ENCODE measurements at regions not wholly inside any gene's neighbourhood (a gene's known extent, or its start where the extent isn't known, plus 50 kb on each side); places are given as distances from the start of the nearest gene placed in this dataset.

- no peaks in the 10 kb centered on the region for H3K27me3 ChIP-seq (ENCODE audit: insufficient read depth, low read length)
- peaks cover 44% of the 10 kb centered on the region for H3K4me1 ChIP-seq (ENCODE audit: insufficient read depth, low read length)
- H3K9me3 ChIP-seq (ENCODE audit: low read length), result no peaks in the 10 kb centered on the region
- H3K4me3 ChIP-seq (ENCODE audit: low read length), result no peak overlapping the region
- H3K36me3 ChIP-seq (ENCODE audit: insufficient read depth, low read length), result no peaks in the 10 kb centered on the region
- H2AFZ ChIP-seq (ENCODE audit: low read depth, low read length), result no peak overlapping the region
Observed at GRCh38 chr12:131352296-131352900, 358.5 kb upstream of the SFSWAP start.

DNA sequence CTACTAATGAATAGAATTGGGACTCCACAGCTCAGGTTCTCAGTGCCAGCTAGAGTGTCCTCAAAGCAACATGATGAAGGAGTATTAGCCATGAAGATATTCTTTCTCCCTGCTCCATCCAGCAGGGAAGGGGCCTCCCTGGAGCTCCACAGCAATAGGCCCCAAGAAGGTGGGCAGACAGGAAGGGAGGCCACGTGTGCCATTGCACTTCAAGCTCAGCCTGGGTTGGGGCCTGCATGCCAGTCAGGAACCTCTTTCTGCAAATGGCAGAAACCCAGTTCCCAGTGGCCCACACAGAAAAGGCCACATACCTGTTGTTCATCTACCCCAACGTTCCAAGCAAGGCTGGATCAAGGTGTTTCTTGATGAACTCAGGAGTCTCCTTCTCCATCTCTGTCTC, 357.5 kb upstream of the SFSWAP start:
- Histone ChIP-seq H3K36me3 (ENCODE audit: insufficient read depth, low read length) (no peaks in the 10 kb centered on the region), H3K27me3 (ENCODE audit: insufficient read depth, low read length) (no peaks in the 10 kb centered on the region), H2AFZ (ENCODE audit: low read depth, low read length) (no peak overlapping the region), H3K4me3 (ENCODE audit: low read length) (no peak overlapping the region), H3K4me1 (ENCODE audit: insufficient read depth, low read length) (peaks cover 43% of the 10 kb centered on the region), H3K9me3 (ENCODE audit: low read length) (no peaks in the 10 kb centered on the region)

GRCh38 chr12:131353826-131354225, 357.1 kb upstream of the SFSWAP start:
- Histone ChIP-seq H3K36me3 (ENCODE audit: insufficient read depth, low read length) (no peaks in the 10 kb centered on the region), H3K4me1 (ENCODE audit: insufficient read depth, low read length) (peaks cover 38% of the 10 kb centered on the region), H3K27me3 (ENCODE audit: insufficient read depth, low read length) (no peaks in the 10 kb centered on the region), H2AFZ (ENCODE audit: low read depth, low read length) (no peak overlapping the region), H3K4me3 (ENCODE audit: low read length) (no peak overlapping the region), H3K9me3 (ENCODE audit: low read length) (no peaks in the 10 kb centered on the region)

- Histone ChIP-seq H3K36me3 (ENCODE audit: insufficient read depth, low read length) (no peaks in the 10 kb centered on the region), H3K27me3 (ENCODE audit: insufficient read depth, low read length) (no peaks in the 10 kb centered on the region), H3K9me3 (ENCODE audit: low read length) (no peaks in the 10 kb centered on the region), H2AFZ (ENCODE audit: low read depth, low read length) (no peak overlapping the region), H3K4me1 (ENCODE audit: insufficient read depth, low read length) (peaks cover 30% of the 10 kb centered on the region), H3K4me3 (ENCODE audit: low read length) (no peak overlapping the region)
Observed at GRCh38 chr12:131355361-131356245, 355.3 kb upstream of the SFSWAP start.

DNA sequence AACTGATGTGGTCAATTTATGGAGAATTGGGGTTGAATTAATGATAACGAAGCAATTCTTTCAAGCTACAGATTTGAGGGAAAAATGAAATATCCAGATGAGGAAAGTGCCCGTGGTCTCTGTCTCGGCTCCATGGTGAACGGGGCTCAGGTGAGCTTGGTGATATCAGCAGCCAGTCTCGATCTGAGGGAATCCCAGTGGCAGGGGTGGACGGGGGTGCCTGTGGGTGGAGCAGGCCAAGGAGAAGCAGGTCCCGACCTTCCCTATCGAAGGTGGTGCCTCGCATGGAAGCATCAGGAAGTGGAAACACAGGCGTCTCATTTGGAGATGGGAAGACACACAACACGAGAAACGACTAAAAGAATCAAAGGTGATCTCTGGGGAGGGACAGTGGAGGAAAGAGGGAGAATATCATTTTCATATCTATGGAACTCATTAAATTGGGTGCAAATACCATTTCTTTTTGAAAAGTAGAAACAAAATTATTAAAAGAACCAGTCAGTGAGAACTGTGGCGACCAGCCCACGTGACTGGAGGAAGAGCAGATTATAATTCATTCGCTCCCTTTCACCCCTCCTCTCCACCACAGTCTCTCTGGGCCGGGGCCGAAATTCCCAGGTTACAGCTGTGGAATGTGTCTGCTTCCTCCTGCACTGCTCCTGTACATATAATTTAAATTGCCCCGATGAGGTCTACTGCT, 354.3 kb upstream of the SFSWAP start:
- peaks cover 33% of the 10 kb centered on the region for H3K4me1 ChIP-seq (ENCODE audit: insufficient read depth, low read length)
- no peaks in the 10 kb centered on the region for H3K36me3 ChIP-seq (ENCODE audit: insufficient read depth, low read length)
- H3K27me3 ChIP-seq (ENCODE audit: insufficient read depth, low read length), result no peaks in the 10 kb centered on the region
- H3K9me3 ChIP-seq (ENCODE audit: low read length), result no peaks in the 10 kb centered on the region
- H2AFZ ChIP-seq (ENCODE audit: low read depth, low read length), result peak overlapping the region; percentile 31
- H3K4me3 ChIP-seq (ENCODE audit: low read length), result peak overlapping the region; percentile 5

DNA sequence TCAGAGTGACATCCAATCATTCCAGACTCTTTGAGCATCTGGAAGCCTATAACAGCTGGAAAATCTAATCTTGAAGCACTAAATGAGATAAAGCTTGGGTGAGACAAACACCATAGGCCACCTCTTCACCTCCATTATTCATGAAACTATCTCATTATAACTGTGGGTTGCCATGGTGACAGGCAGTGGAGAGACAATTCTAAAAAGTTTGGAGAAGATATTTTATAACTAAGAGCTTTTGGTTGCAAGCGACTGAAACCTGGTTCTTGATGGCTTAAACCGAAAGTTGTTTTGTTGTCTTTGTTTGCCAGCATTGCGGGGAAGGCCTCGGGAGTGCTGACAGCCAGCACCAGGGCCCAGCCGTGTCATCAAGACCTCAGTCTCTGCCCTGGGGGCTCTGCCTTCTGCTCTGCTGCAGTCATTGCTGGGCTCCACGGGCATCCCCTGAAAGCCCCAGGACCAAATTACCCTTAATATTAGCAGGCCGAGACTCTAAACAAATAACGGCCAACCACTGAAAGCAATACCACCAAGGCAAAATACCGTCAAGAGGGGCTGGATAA, 353.6 kb upstream of the SFSWAP start:
- no peaks in the 10 kb centered on the region for H3K36me3 ChIP-seq (ENCODE audit: insufficient read depth, low read length)
- H3K27me3 ChIP-seq (ENCODE audit: insufficient read depth, low read length), result no peaks in the 10 kb centered on the region

DNA sequence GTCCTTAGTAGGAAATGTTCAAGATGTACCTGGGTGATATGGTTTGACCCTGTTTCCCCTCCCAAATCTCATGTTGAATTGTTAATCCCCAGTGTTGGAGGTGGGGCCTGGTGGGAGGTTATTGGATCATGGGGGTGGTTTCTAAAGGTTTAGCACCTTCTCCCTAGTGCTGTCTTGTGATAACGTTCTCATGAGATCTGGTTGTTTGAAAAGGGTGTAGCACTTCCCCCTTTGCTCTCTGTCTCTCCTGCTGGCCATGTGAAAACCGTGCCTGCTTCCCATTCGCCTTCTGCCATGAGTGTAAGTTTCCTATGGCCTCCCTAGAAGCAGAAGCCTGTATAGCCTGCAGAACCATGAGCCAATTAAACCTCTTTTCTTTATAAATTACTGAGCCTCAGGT, 353.0 kb upstream of the SFSWAP start:
- Histone ChIP-seq H3K27me3 (ENCODE audit: insufficient read depth, low read length) (no peaks in the 10 kb centered on the region), H2AFZ (ENCODE audit: low read depth, low read length) (no peak overlapping the region), H3K4me1 (ENCODE audit: insufficient read depth, low read length) (peaks cover 33% of the 10 kb centered on the region), H3K36me3 (ENCODE audit: insufficient read depth, low read length) (no peaks in the 10 kb centered on the region), H3K9me3 (ENCODE audit: low read length) (peaks cover under 1% of the 10 kb centered on the region), H3K4me3 (ENCODE audit: low read length) (no peak overlapping the region)

More for the DNA sequence above, 353.6 kb upstream of the SFSWAP start:
- H2AFZ ChIP-seq (ENCODE audit: low read depth, low read length), result peak overlapping the region; percentile 31
- no peaks in the 10 kb centered on the region for H3K9me3 ChIP-seq (ENCODE audit: low read length)
- peak overlapping the region; percentile 5 for H3K4me3 ChIP-seq (ENCODE audit: low read length)
- H3K4me1 ChIP-seq (ENCODE audit: insufficient read depth, low read length), result peaks cover 33% of the 10 kb centered on the region

DNA sequence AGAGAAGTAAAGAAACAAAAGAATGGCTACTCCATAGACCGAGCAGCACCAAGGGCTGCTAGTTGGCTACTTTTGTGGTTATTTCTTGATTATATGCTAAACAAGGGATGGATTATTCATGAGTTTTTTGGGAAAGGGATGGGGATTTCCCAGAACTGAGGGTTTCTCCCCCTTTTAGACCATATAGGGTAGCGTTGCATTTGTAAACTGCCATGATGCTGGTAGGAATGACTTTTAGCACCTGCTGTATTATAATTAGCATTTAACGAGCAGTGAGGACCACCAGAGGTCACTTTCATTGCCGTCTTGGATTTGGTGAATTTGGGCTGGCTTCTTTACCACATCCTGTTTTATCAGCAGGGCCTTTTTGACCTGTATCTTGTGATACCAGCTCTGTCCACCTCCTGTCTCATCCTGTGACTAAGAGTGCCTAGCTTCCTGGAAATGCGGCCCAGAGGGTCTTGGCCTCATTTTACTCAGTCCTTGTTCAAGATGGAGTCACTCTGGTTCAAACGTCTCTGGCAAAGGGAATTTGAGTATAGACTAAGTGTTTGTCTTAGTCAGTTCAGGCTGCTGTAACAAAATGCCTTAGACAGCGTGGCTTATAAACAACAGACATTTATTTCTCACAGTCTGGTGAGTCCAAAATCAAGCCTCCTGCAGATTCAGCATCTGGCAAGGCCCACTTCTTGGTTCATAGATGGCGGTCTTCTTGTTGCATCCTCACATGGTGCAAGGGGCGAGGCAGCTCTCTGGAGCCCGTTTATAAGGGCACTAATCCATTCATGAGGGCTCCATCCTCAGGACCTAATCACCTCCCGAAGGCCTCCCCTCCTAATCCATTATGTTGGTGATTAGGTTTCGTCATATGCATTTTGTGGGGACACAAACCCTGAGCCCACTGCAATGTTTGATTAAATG, 348.3 kb upstream of the SFSWAP start:
- H3K4me3 ChIP-seq (ENCODE audit: low read length), result no peak overlapping the region
- H3K27me3 ChIP-seq (ENCODE audit: insufficient read depth, low read length), result no peaks in the 10 kb centered on the region
- peaks cover 7% of the 10 kb centered on the region for H3K9me3 ChIP-seq (ENCODE audit: low read length)
- no peaks in the 10 kb centered on the region for H3K36me3 ChIP-seq (ENCODE audit: insufficient read depth, low read length)
- no peak overlapping the region for H2AFZ ChIP-seq (ENCODE audit: low read depth, low read length)
- peaks cover 5% of the 10 kb centered on the region for H3K4me1 ChIP-seq (ENCODE audit: insufficient read depth, low read length)

DNA sequence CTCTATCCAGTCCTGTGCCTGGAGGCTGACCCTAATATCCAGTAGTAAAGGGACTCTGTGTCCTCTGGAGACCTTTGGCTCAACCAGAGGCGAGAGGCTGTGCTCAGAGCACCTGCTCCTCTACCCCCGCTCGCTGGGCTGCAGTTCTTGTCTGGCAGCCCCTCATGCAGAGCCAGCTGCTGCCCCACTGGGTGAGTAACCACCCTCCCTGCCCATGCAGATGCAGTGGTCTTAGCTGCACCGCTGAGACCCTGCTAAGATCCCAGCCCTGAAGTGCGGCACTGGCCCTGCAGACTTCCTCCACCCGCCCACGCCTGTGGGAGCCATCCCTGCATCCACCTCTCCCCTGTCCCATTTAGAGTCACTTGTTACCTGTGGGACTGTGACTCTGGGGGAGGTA, 347.5 kb upstream of the SFSWAP start:
- H2AFZ ChIP-seq (ENCODE audit: low read depth, low read length), result no peak overlapping the region
- peaks cover 7% of the 10 kb centered on the region for H3K9me3 ChIP-seq (ENCODE audit: low read length)
- H3K4me3 ChIP-seq (ENCODE audit: low read length), result no peak overlapping the region
- H3K27me3 ChIP-seq (ENCODE audit: insufficient read depth, low read length), result no peaks in the 10 kb centered on the region
- no peaks in the 10 kb centered on the region for H3K36me3 ChIP-seq (ENCODE audit: insufficient read depth, low read length)
- peaks cover 2% of the 10 kb centered on the region for H3K4me1 ChIP-seq (ENCODE audit: insufficient read depth, low read length)

DNA sequence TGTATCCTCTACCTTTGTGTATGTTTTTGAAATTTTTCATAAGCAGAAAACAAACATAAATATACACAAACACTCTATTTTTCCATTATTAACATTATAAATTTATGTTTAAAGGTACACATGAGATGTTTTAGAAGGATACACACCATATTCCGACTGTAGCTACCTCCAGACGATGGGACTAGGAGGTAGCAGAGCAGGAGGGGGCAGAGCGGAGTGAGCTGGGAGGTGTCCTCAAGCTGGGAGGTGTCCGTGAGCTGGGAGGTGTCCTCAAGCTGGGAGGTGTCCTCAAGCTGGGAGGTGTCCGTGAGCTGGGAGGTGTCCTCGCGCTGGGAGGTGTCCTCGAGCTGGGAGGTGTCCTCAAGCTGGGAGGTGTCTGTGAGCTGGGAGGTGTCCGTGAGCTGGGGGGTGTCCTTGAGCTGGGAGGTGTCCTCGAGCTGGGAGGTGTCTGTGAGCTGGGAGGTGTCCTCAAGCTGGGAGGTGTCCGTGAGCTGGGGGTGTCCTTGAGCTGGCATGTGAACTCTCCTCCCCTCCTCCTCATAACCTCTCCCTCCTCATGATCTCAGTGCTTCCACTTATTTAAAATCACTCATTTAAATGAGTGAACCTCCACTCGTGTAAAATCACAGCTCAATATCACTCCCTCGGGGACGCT, 346.9 kb upstream of the SFSWAP start:
- H3K4me3 ChIP-seq (ENCODE audit: low read length), result no peak overlapping the region
- H3K27me3 ChIP-seq (ENCODE audit: insufficient read depth, low read length), result no peaks in the 10 kb centered on the region
- peaks cover 2% of the 10 kb centered on the region for H3K4me1 ChIP-seq (ENCODE audit: insufficient read depth, low read length)
- no peak overlapping the region for H2AFZ ChIP-seq (ENCODE audit: low read depth, low read length)
- no peaks in the 10 kb centered on the region for H3K36me3 ChIP-seq (ENCODE audit: insufficient read depth, low read length)
- H3K9me3 ChIP-seq (ENCODE audit: low read length), result peaks cover 7% of the 10 kb centered on the region

- H3K36me3 ChIP-seq (ENCODE audit: insufficient read depth, low read length), result no peaks in the 10 kb centered on the region
- peaks cover 7% of the 10 kb centered on the region for H3K9me3 ChIP-seq (ENCODE audit: low read length)
- H3K27me3 ChIP-seq (ENCODE audit: insufficient read depth, low read length), result no peaks in the 10 kb centered on the region
Observed at GRCh38 chr12:131364903-131365820, 345.7 kb upstream of the SFSWAP start.

More at GRCh38 chr12:131364903-131365820, 345.7 kb upstream of the SFSWAP start:
- H3K4me3 ChIP-seq (ENCODE audit: low read length), result no peak overlapping the region
- peaks cover 10% of the 10 kb centered on the region for H3K4me1 ChIP-seq (ENCODE audit: insufficient read depth, low read length)
- no peak overlapping the region for H2AFZ ChIP-seq (ENCODE audit: low read depth, low read length)

Measured in neuron (in vitro differentiated cells).